K562 (cell line): ENCODE measurements at regions not wholly inside any gene's neighbourhood (a gene's known extent, or its start where the extent isn't known, plus 50 kb on each side); places are given as distances from the start of the nearest gene placed in this dataset.

Source experiments
- ARID1B ChIP-seq: fragments of 450-650 bp; IDR thresholded peaks from 2 replicates; pipeline ENCODE4 v1.6.1; 2016; ENCODE audit warnings: antibody characterized with exemption, mild to moderate bottlenecking, inconsistent platforms
- ATF7 ChIP-seq: fragments of 450-650 bp; IDR thresholded peaks from 2 replicates; pipeline ENCODE4 v1.7.1; 2014; ENCODE audit warnings: mild to moderate bottlenecking, moderate library complexity
- EP300 ChIP-seq: IDR thresholded peaks from 2 replicates; pipeline ENCODE4 v1.6.1; 2012; ENCODE audit warnings: low read length, improper control_type of control experiment
- EZH2 ChIP-seq: IDR thresholded peaks from 2 replicates; pipeline ENCODE4 v1.6.1; 2012; ENCODE audit warnings: low read depth, mild to moderate bottlenecking, inconsistent platforms, low read length, borderline replicate concordance
- KAT7 ChIP-seq: sonication (generic); formaldehyde crosslinking; IDR thresholded peaks from 2 replicates; pipeline ENCODE4 v1.8.0; 2022; ENCODE audit warnings: missing genetic modification reagents, mild to moderate bottlenecking, borderline replicate concordance
- PHF8 ChIP-seq: fragments of 200-600 bp; sonication (generic); IDR thresholded peaks from 2 replicates; pipeline ENCODE4 v1.6.1; 2012; ENCODE audit warnings: mixed run types, mild to moderate bottlenecking, inconsistent platforms, low read length, moderate library complexity, borderline replicate concordance
- POLR2A ChIP-seq: fragments of 450-650 bp; conservative IDR thresholded peaks from 2 replicates; pipeline ENCODE4 v1.6.1; 2016
- RBM39 ChIP-seq: fragments of 200-400 bp; formaldehyde crosslinking; optimal IDR thresholded peaks from 2 replicates; pipeline ENCODE3; 2018; ENCODE audit warnings: low read depth, low read length
- REST ChIP-seq, 2 experiments: fragments of 450-650 bp; formaldehyde crosslinking in 1 of 2; IDR thresholded peaks; 2 replicates each; pipeline versions ENCODE4 v1.4.0 to v1.6.1; 2014 to 2020; ENCODE audit warnings: mild to moderate bottlenecking in 2 of 2, borderline replicate concordance in 1 of 2, low read depth in 1 of 2
- SMC3 ChIP-seq: conservative IDR thresholded peaks from 2 replicates; pipeline ENCODE4 v1.6.1; 2011; ENCODE audit warnings: low read depth, low read length, improper control_type of control experiment; ENCODE audit not compliant: insufficient read depth
- ZNF76 ChIP-seq: fragments of 250-450 bp; sonication (Bioruptor Pico); IDR thresholded peaks from 2 replicates; pipeline ENCODE4 v1.4.0; 2020; ENCODE audit warnings: mild to moderate bottlenecking, moderate library complexity, borderline replicate concordance
- TF ChIP-seq, protein P1 (sequence below), 3 experiments: IDR thresholded peaks in 2 of 3; conservative IDR thresholded peaks in 1 of 3; 2 replicates each; pipeline ENCODE4 v1.5.1; 2011 to 2012; ENCODE audit warnings: low read length in 3 of 3, mild to moderate bottlenecking in 3 of 3, control low read depth in 2 of 3, improper control_type of control experiment in 1 of 3, inconsistent platforms in 1 of 3, low read depth in 1 of 3, mixed read lengths in 1 of 3, moderate library complexity in 1 of 3; ENCODE audit not compliant: insufficient read depth in 2 of 3
- TF ChIP-seq, protein P2 (sequence below): fragments of 450-650 bp; formaldehyde crosslinking; IDR thresholded peaks from 2 replicates; pipeline ENCODE4 v1.4.0; 2022; ENCODE audit warnings: mild to moderate bottlenecking, moderate library complexity

GRCh38 chr12:59118356-59118755 is 198.1 kb upstream of the LRIG3 start:
- TF ChIP-seq EZH2 (no peak), SMC3 (no peak), ATF7 (no peak), RBM39 (no peak), ZNF76 (CRISPR knock-in tag) (no peak), KAT7 (CRISPR knock-in tag) (no peak), POLR2A (no peak), PHF8 (no peak), REST (IDR thresholded peaks at IDR 0.05; ENCODE audit: borderline replicate concordance) (no peak), REST (CRISPR knock-in tag; IDR thresholded peaks at IDR 0.05; ENCODE audit: low read depth) (no peak), ARID1B (no peak), EP300 (no peak)
- TF ChIP-seq, protein P1, sequence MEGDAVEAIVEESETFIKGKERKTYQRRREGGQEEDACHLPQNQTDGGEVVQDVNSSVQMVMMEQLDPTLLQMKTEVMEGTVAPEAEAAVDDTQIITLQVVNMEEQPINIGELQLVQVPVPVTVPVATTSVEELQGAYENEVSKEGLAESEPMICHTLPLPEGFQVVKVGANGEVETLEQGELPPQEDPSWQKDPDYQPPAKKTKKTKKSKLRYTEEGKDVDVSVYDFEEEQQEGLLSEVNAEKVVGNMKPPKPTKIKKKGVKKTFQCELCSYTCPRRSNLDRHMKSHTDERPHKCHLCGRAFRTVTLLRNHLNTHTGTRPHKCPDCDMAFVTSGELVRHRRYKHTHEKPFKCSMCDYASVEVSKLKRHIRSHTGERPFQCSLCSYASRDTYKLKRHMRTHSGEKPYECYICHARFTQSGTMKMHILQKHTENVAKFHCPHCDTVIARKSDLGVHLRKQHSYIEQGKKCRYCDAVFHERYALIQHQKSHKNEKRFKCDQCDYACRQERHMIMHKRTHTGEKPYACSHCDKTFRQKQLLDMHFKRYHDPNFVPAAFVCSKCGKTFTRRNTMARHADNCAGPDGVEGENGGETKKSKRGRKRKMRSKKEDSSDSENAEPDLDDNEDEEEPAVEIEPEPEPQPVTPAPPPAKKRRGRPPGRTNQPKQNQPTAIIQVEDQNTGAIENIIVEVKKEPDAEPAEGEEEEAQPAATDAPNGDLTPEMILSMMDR (IDR thresholded peaks at IDR 0.05 in 2 of 3, conservative IDR thresholded peaks at IDR 0.05 in 1 of 3; ENCODE audit: insufficient read depth in 2 of 3, low read depth in 1 of 3, low read length in 3 of 3): no peak
- TF ChIP-seq, protein P2, sequence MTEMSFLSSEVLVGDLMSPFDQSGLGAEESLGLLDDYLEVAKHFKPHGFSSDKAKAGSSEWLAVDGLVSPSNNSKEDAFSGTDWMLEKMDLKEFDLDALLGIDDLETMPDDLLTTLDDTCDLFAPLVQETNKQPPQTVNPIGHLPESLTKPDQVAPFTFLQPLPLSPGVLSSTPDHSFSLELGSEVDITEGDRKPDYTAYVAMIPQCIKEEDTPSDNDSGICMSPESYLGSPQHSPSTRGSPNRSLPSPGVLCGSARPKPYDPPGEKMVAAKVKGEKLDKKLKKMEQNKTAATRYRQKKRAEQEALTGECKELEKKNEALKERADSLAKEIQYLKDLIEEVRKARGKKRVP (CRISPR knock-in tag): no peak
